SH-SY5Y (cell line): ENCODE measurements at regions not wholly inside any gene's neighbourhood (a gene's known extent, or its start where the extent isn't known, plus 50 kb on each side); places are given as distances from the start of the nearest gene placed in this dataset.

Experiments
- GATA2 ChIP-seq: IDR thresholded peaks from 2 replicates; pipeline ENCODE4 v1.6.1; 2011; ENCODE audit warnings: mild to moderate bottlenecking, low read depth, low read length
- GATA3 ChIP-seq: IDR thresholded peaks from 2 replicates; pipeline ENCODE4 v1.6.1; 2011; ENCODE audit warnings: low read depth, mild to moderate bottlenecking, low read length, moderate library complexity

DNA sequence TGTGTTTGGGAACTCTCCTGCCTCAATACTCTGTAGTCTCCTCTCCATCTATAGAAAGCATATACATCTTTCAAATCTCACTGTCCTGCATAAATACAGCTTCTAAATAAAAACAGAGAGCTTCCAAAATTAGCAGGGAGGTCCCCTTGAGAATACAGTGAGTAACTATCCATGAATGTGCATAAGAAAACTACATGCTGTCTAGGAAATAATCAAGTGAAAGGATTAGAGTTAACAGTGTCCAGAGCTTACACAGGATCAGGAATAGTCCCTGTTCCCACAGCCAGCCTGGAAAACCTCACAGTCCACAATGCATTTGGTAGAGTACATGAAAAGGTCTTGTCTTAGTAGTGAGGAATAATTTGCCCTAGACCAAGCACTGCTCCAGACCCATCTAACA, 123.0 kb upstream of the POU3F2 start:
- TF ChIP-seq GATA3 (no peak), GATA2 (no peak)
